Left lung (tissue), 4 donors: ENCODE measurements at regions not wholly inside any gene's neighbourhood (a gene's known extent, or its start where the extent isn't known, plus 50 kb on each side); places are given as distances from the start of the nearest gene placed in this dataset.

Source experiments
- ATAC-seq: fragments of 200-7000 bp; cut with Tn5 transposase; one replicate; pipeline ENCODE4 v1.9.1; 2020; ENCODE audit warnings: moderate library complexity
- DNase-seq, 4 donors: peaks; one replicate each; pipeline ENCODE4 v3.0.0-alpha.2; 2013 to 2020
- H3K27ac ChIP-seq, 2 donors: fragments of 200-600 bp; sonication (generic) in 1 of 2; one replicate each; pipeline versions ENCODE4 v1.5.0 to v1.8.0; 2020 to 2021
- H3K27me3 ChIP-seq, 2 donors: fragments of 200-600 bp; sonication (generic) in 1 of 2; one replicate each; pipeline versions ENCODE4 v1.5.0 to v1.8.0; 2020 to 2021
- H3K36me3 ChIP-seq, 2 donors: fragments of 200-600 bp; sonication (generic) in 1 of 2; one replicate each; pipeline versions ENCODE4 v1.5.0 to v1.8.0; 2020 to 2021
- H3K4me1 ChIP-seq, 2 donors: fragments of 200-600 bp; one replicate each; pipeline ENCODE4 v1.8.0; 2021
- H3K4me3 ChIP-seq, 2 donors: fragments of 200-600 bp; sonication (generic) in 1 of 2; one replicate each; pipeline versions ENCODE4 v1.5.0 to v1.8.0; 2020 to 2021; ENCODE audit warnings: mild to moderate bottlenecking in 1 of 2
- H3K9me3 ChIP-seq, 2 donors: fragments of 200-600 bp; sonication (generic) in 1 of 2; one replicate each; pipeline versions ENCODE4 v1.5.0 to v1.8.0; 2020 to 2021
- CTCF ChIP-seq, 2 donors: fragments of 200-600 bp; sonication (generic) in 1 of 2; IDR thresholded peaks; one replicate each; pipeline versions ENCODE4 v1.5.0 to v1.8.0; 2021; ENCODE audit warnings: antibody characterized with exemption in 2 of 2
- intact Hi-C, 2 donors: fragments of 100-400 bp; cut with DNase I; formaldehyde crosslinking; loops; one replicate each; pipeline versions ENCODE4 v1.11.2 to v1.14.2; 2022
- donor health status: DM: no; HTN: yes; CAD: no.
- donor health status: DM: no; HTN: no; CAD: no.

GRCh38 chr2:239584986-239585385 lies 184.2 kb upstream of the HDAC4 start:
- no peak overlapping the region for H3K27ac ChIP-seq
- TF ChIP-seq CTCF (IDR thresholded peaks at IDR 0.05) = no peak
- no peaks in the 10 kb centered on the region for H3K36me3 ChIP-seq
- intact Hi-C loops = no loop called here
- peaks cover 0 to 13% of the 10 kb centered on the region in 2 donors for H3K27me3 ChIP-seq
- no peaks in the 10 kb centered on the region for H3K4me1 ChIP-seq
- H3K9me3 ChIP-seq = no peaks in the 10 kb centered on the region
- ATAC-seq = no peak
- peak in 1 of 4 donors; percentile 29 for DNase-seq
- no peak overlapping the region for H3K4me3 ChIP-seq

GRCh38 chr2:239583879-239584859 lies 183.3 kb upstream of the HDAC4 start:
- DNase-seq = peak in 1 of 4 donors; percentile 69
- Histone ChIP-seq H3K27ac (no peak overlapping the region), H3K4me3 (no peak overlapping the region), H3K36me3 (no peaks in the 10 kb centered on the region), H3K4me1 (no peaks in the 10 kb centered on the region), H3K27me3 (peaks cover 0 to 13% of the 10 kb centered on the region in 2 donors), H3K9me3 (no peaks in the 10 kb centered on the region)
- ATAC-seq = no peak
- intact Hi-C loops = no loop called here
- no peak for TF ChIP-seq CTCF (IDR thresholded peaks at IDR 0.05)

- Histone ChIP-seq H3K27me3 (peaks cover 0 to 13% of the 10 kb centered on the region in 2 donors), H3K27ac (no peak overlapping the region), H3K36me3 (no peaks in the 10 kb centered on the region), H3K4me3 (no peak overlapping the region), H3K9me3 (no peaks in the 10 kb centered on the region), H3K4me1 (no peaks in the 10 kb centered on the region)
- DNase-seq = peak in 1 of 4 donors; percentile 58
- no peak for TF ChIP-seq CTCF (IDR thresholded peaks at IDR 0.05)
- ATAC-seq = no peak
- intact Hi-C loops = no loop called here
Observed at GRCh38 chr2:239583171-239583878, 182.5 kb upstream of the HDAC4 start.

- no peak overlapping the region for H3K27ac ChIP-seq
- no peaks in the 10 kb centered on the region for H3K4me1 ChIP-seq
- H3K27me3 ChIP-seq = peaks cover 0 to 13% of the 10 kb centered on the region in 2 donors
- no peaks in the 10 kb centered on the region for H3K9me3 ChIP-seq
- ATAC-seq (no peak), DNase-seq (no peak)
- TF ChIP-seq CTCF (IDR thresholded peaks at IDR 0.05) = no peak
- H3K36me3 ChIP-seq = no peaks in the 10 kb centered on the region
- no peak overlapping the region for H3K4me3 ChIP-seq
- intact Hi-C loops = no loop called here
Observed at GRCh38 chr2:239582476-239582875, 181.7 kb upstream of the HDAC4 start.

GRCh38 chr2:239581352-239581901 lies 180.6 kb upstream of the HDAC4 start:
- Histone ChIP-seq H3K36me3 (no peaks in the 10 kb centered on the region), H3K27ac (no peak overlapping the region), H3K4me1 (no peaks in the 10 kb centered on the region), H3K27me3 (peaks cover 0 to 17% of the 10 kb centered on the region in 2 donors), H3K4me3 (no peak overlapping the region), H3K9me3 (no peaks in the 10 kb centered on the region)
- intact Hi-C loops = no loop called here
- DNase-seq = peak in 1 of 4 donors; percentile 58
- ATAC-seq = no peak
- TF ChIP-seq CTCF (IDR thresholded peaks at IDR 0.05) = no peak
